H1 (cell line): ENCODE measurements at regions not wholly inside any gene's neighbourhood (a gene's known extent, or its start where the extent isn't known, plus 50 kb on each side); places are given as distances from the start of the nearest gene placed in this dataset.

Source experiments
- CTCF ChIA-PET: fragments of 300-600 bp; sonication (Branson Sonifier 250); formaldehyde crosslinking; loops from one replicate; lab custom pipeline; 2021; ENCODE audit not compliant: partially characterized antibody; lab: Charles Lee
- POLR2A ChIA-PET: fragments of 300-600 bp; sonication (Branson Sonifier 250); formaldehyde crosslinking; loops from one replicate; lab custom pipeline; 2021; ENCODE audit warnings: inconsistent platforms; ENCODE audit not compliant: partially characterized antibody; lab: Charles Lee
- DNase-seq, 2 experiments: peaks; one replicate each; pipeline versions ENCODE4 v3.0.0 to v3.0.0-alpha.2; 2010 to 2022; ENCODE audit warnings: low spot score in 2 of 2, low read depth in 1 of 2, mixed read lengths in 1 of 2
- FAIRE-seq: peaks from 2 replicates; lab custom pipeline; 2011; peaks lifted over from hg19 to GRCh38; lab: Jason Lieb, UNC
- H2AFZ ChIP-seq: 2 replicates; pipeline ENCODE4 v1.8.1; 2012; ENCODE audit warnings: low read length, inconsistent platforms
- H2AK5ac ChIP-seq: 2 replicates; pipeline ENCODE4 v1.6.1; 2013; ENCODE audit warnings: low read depth, low read length
- H2BK120ac ChIP-seq: replicated peaks from 2 replicates; pipeline ENCODE3; 2013; ENCODE audit warnings: low read depth, low read length, inconsistent platforms
- H2BK12ac ChIP-seq: 2 replicates; pipeline ENCODE4 v1.6.1; 2013; ENCODE audit warnings: low read depth, low read length
- H2BK15ac ChIP-seq: 2 replicates; pipeline ENCODE4 v1.6.1; 2013; ENCODE audit warnings: low read length
- H2BK20ac ChIP-seq: 2 replicates; pipeline ENCODE4 v1.6.1; 2013; ENCODE audit warnings: low read length
- H2BK5ac ChIP-seq: 2 replicates; pipeline ENCODE4 v1.6.1; 2013; ENCODE audit warnings: low read depth, low read length
- H3K14ac ChIP-seq: 2 replicates; pipeline ENCODE4 v1.6.1; 2013; ENCODE audit warnings: inconsistent platforms; ENCODE audit not compliant: insufficient read length
- H3K18ac ChIP-seq: 2 replicates; pipeline ENCODE4 v1.6.1; 2013; ENCODE audit warnings: low read length; ENCODE audit errors: extremely low read depth
- H3K23ac ChIP-seq: 2 replicates; pipeline ENCODE4 v1.6.1; 2013; ENCODE audit warnings: inconsistent platforms; ENCODE audit not compliant: insufficient read length
- H3K23me2 ChIP-seq: 2 replicates; pipeline ENCODE4 v1.6.1; 2013; ENCODE audit warnings: low read depth, low read length
- H3K27ac ChIP-seq: 2 replicates; pipeline ENCODE4 v1.6.1; 2011; ENCODE audit warnings: low read depth, low read length, inconsistent platforms
- H3K27me3 ChIP-seq, 4 experiments: replicated peaks in 1 of 4; 1 replicate in 1 of 4; 2 replicates in 3 of 4; pipeline versions ENCODE4 v1.6.1 to v1.8.1; 2011 to 2013; ENCODE audit warnings: low read length in 3 of 4, mild to moderate bottlenecking in 3 of 4, inconsistent platforms in 2 of 4, mixed read lengths in 2 of 4, moderate library complexity in 1 of 4; ENCODE audit not compliant: control insufficient read depth in 3 of 4, insufficient read depth in 3 of 4; ENCODE audit errors: extremely low read depth in 1 of 4
- H3K36me3 ChIP-seq, 4 experiments: 2 replicates each; pipeline versions ENCODE4 v1.6.1 to v1.8.1; 2011 to 2013; ENCODE audit warnings: mild to moderate bottlenecking in 4 of 4, low read length in 3 of 4, moderate library complexity in 2 of 4, control low read depth in 1 of 4, inconsistent platforms in 1 of 4; ENCODE audit not compliant: insufficient read depth in 4 of 4, control insufficient read depth in 2 of 4
- H3K4ac ChIP-seq: replicated peaks from 2 replicates; pipeline ENCODE3; 2013; ENCODE audit warnings: low read length, low read depth, mixed read lengths, inconsistent platforms; ENCODE audit not compliant: insufficient read length
- H3K4me1 ChIP-seq, 4 experiments: replicated peaks in 1 of 4; 1 replicate in 1 of 4; 2 replicates in 3 of 4; pipeline versions ENCODE4 v1.6.1 to v1.8.1; 2011 to 2013; ENCODE audit warnings: low read length in 3 of 4, inconsistent platforms in 2 of 4, mixed read lengths in 1 of 4; ENCODE audit not compliant: insufficient read depth in 4 of 4, control insufficient read depth in 3 of 4
- H3K4me2 ChIP-seq, 2 experiments: 2 replicates each; pipeline versions ENCODE4 v1.6.1 to v1.8.1; 2011 to 2013; ENCODE audit warnings: low read depth in 2 of 2, low read length in 2 of 2, control low read depth in 1 of 2, inconsistent platforms in 1 of 2, mild to moderate bottlenecking in 1 of 2; ENCODE audit not compliant: insufficient read depth in 1 of 2
- H3K4me3 ChIP-seq, 4 experiments: fragments of 200-600, 300-600 bp in 1 of 4; sonication (generic), shearing (Covaris generic), sonication (Bioruptor Twin) in 1 of 4; 2 replicates each; pipeline versions ENCODE4 v1.5.1 to v1.8.1; 2011 to 2016; ENCODE audit warnings: low read length in 4 of 4, low read depth in 3 of 4, control low read depth in 2 of 4, inconsistent platforms in 2 of 4, mild to moderate bottlenecking in 2 of 4, mixed read lengths in 1 of 4, moderate library complexity in 1 of 4; ENCODE audit not compliant: insufficient read depth in 2 of 4; ENCODE audit errors: extremely low read depth in 1 of 4
- H3K56ac ChIP-seq: replicated peaks from 2 replicates; pipeline ENCODE3; 2013; ENCODE audit warnings: low read depth, mild to moderate bottlenecking, mixed read lengths, low read length, inconsistent platforms; ENCODE audit not compliant: insufficient read length
- H3K79me1 ChIP-seq: 2 replicates; pipeline ENCODE4 v1.6.1; 2013; ENCODE audit warnings: low read depth, low read length, control low read depth
- H3K79me2 ChIP-seq, 2 experiments: 2 replicates each; pipeline versions ENCODE4 v1.6.1 to v1.8.1; 2012 to 2013; ENCODE audit warnings: low read length in 2 of 2, mild to moderate bottlenecking in 2 of 2, inconsistent platforms in 1 of 2; ENCODE audit not compliant: insufficient read depth in 2 of 2, control insufficient read depth in 1 of 2
- H3K9ac ChIP-seq, 4 experiments: replicated peaks in 1 of 4; 1 replicate in 1 of 4; 2 replicates in 3 of 4; pipeline versions ENCODE4 v1.6.1 to v1.8.1; 2011 to 2013; ENCODE audit warnings: low read depth in 3 of 4, low read length in 3 of 4, control low read depth in 2 of 4, mild to moderate bottlenecking in 2 of 4, moderate library complexity in 2 of 4, inconsistent platforms in 1 of 4; ENCODE audit errors: extremely low read depth in 1 of 4
- H3K9me3 ChIP-seq, 2 experiments: 2 replicates each; pipeline versions ENCODE4 v1.6.1 to v1.8.1; 2012 to 2013; ENCODE audit warnings: mild to moderate bottlenecking in 2 of 2, moderate library complexity in 2 of 2, control low read depth in 1 of 2, inconsistent platforms in 1 of 2, low read depth in 1 of 2, low read length in 1 of 2, mixed read lengths in 1 of 2; ENCODE audit not compliant: insufficient read depth in 2 of 2
- H4K20me1 ChIP-seq, 2 experiments: replicated peaks in 1 of 2; 2 replicates each; pipeline versions ENCODE3 to v1.8.1; 2011 to 2013; ENCODE audit warnings: inconsistent platforms in 2 of 2, low read length in 2 of 2, mild to moderate bottlenecking in 1 of 2; ENCODE audit not compliant: insufficient read depth in 2 of 2, control insufficient read depth in 1 of 2
- H4K5ac ChIP-seq: 2 replicates; pipeline ENCODE4 v1.6.1; 2013; ENCODE audit warnings: low read length, low read depth, mixed read lengths, inconsistent platforms; ENCODE audit not compliant: insufficient read length
- H4K8ac ChIP-seq: 2 replicates; pipeline ENCODE4 v1.8.0; 2013; ENCODE audit warnings: mild to moderate bottlenecking, moderate library complexity, low read length, inconsistent platforms; ENCODE audit not compliant: insufficient read depth; ENCODE audit errors: extremely low read depth
- H4K91ac ChIP-seq: replicated peaks from 2 replicates; pipeline ENCODE3; 2013; ENCODE audit warnings: low read length, mixed read lengths, inconsistent platforms; ENCODE audit not compliant: insufficient read length
- E2F6 ChIP-seq: IDR thresholded peaks from 2 replicates; pipeline ENCODE4 v1.6.1; 2012; ENCODE audit warnings: inconsistent platforms
- GTF2F1 ChIP-seq: IDR thresholded peaks from 2 replicates; pipeline ENCODE4 v1.6.1; 2012; ENCODE audit warnings: low read depth, low read length, improper control_type of control experiment, borderline replicate concordance
- HDAC2 ChIP-seq, 2 experiments: fragments of 300-600 bp in 1 of 2; sonication (generic) in 1 of 2; IDR thresholded peaks; 2 replicates each; pipeline ENCODE4 v1.6.1; 2011 to 2012; ENCODE audit warnings: low read depth in 2 of 2, low read length in 2 of 2, mild to moderate bottlenecking in 2 of 2, moderate library complexity in 2 of 2, borderline replicate concordance in 1 of 2, inconsistent platforms in 1 of 2
- KDM4A ChIP-seq: IDR thresholded peaks from one replicate; pipeline ENCODE4 v1.7.1; 2012; ENCODE audit warnings: low read depth, mild to moderate bottlenecking, moderate library complexity, low read length, inconsistent platforms; ENCODE audit not compliant: severe bottlenecking
- POU5F1 ChIP-seq: IDR thresholded peaks from 2 replicates; pipeline ENCODE4 v1.6.1; 2011; ENCODE audit warnings: low read depth, mild to moderate bottlenecking, low read length, moderate library complexity
- SP4 ChIP-seq: IDR thresholded peaks from 2 replicates; pipeline ENCODE4 v1.6.1; 2012; ENCODE audit warnings: low read length, inconsistent platforms
- TAF7 ChIP-seq: optimal IDR thresholded peaks from 2 replicates; pipeline ENCODE3; 2011; ENCODE audit warnings: low read depth, mild to moderate bottlenecking, inconsistent platforms, low read length, moderate library complexity, borderline replicate concordance
- YY1 ChIP-seq: IDR thresholded peaks from 2 replicates; pipeline ENCODE4 v1.6.1; 2011; ENCODE audit warnings: low read depth, mild to moderate bottlenecking, low read length
- WGBS, 2 experiments: shearing (Covaris generic) in 1 of 2; methylation state at CpG; one replicate each; pipeline versions ENCODE4 v1.1.6 to v1.1.7; 2013 to 2015; ENCODE audit warnings: low lambda C conversion rate in 2 of 2, mixed read lengths in 2 of 2, inconsistent platforms in 1 of 2, low coverage in 1 of 2, missing lambda C conversion rate in 1 of 2; ENCODE audit not compliant: insufficient replicate concordance in 2 of 2, insufficient coverage in 1 of 2, insufficient read length in 1 of 2; ENCODE audit errors: extremely low coverage in 1 of 2, missing lambda C conversion rate in 1 of 2; 5-methylcytosine and 5-hydroxymethylcytosine counted together

GRCh38 chr5:4991925-4992324 lies 148.2 kb upstream of the ADAMTS16 start:
- H3K4me2 ChIP-seq: no peak overlapping the region
- no peak overlapping the region for H3K14ac ChIP-seq
- DNase-seq (no peak), FAIRE-seq (no peak)
- H3K4me1 ChIP-seq: no peaks in the 10 kb centered on the region
- H3K56ac ChIP-seq: no peak overlapping the region
- POLR2A ChIA-PET: no interaction called here
- no peak overlapping the region for H2AK5ac ChIP-seq
- no peak overlapping the region for H2BK15ac ChIP-seq
- WGBS, 2 experiments: 86% methylated on average over 1 of the region's 1 CpG; no CpG with 5 or more reads in 1 of the 2 experiments
- H4K8ac ChIP-seq: no peak overlapping the region
- H4K5ac ChIP-seq: no peak overlapping the region
- no peak overlapping the region for H2AFZ ChIP-seq
- no peaks in the 10 kb centered on the region for H3K27me3 ChIP-seq
- H3K79me1 ChIP-seq: no peaks in the 10 kb centered on the region
- H4K20me1 ChIP-seq: no peaks in the 10 kb centered on the region
- H3K27ac ChIP-seq: no peak overlapping the region
- H3K36me3 ChIP-seq: no peaks in the 10 kb centered on the region
- TF ChIP-seq POU5F1 (no peak), YY1 (no peak), E2F6 (no peak), TAF7 (no peak), HDAC2 (IDR thresholded peaks at IDR 0.05; ENCODE audit: borderline replicate concordance in 1 of 2, low read depth in 2 of 2, low read length in 2 of 2) (no peak), SP4 (no peak), KDM4A (no peak), GTF2F1 (no peak)
- no peak overlapping the region for H3K4ac ChIP-seq
- no peak overlapping the region for H2BK5ac ChIP-seq
- no peak overlapping the region for H3K18ac ChIP-seq
- H2BK12ac ChIP-seq: no peak overlapping the region
- H3K79me2 ChIP-seq: no peaks in the 10 kb centered on the region
- H3K9ac ChIP-seq: no peak overlapping the region
- H3K23ac ChIP-seq: no peak overlapping the region
- no peak overlapping the region for H3K4me3 ChIP-seq
- no peak overlapping the region for H2BK20ac ChIP-seq
- no peaks in the 10 kb centered on the region for H3K9me3 ChIP-seq
- no peaks in the 10 kb centered on the region for H3K23me2 ChIP-seq
- H4K91ac ChIP-seq: no peak overlapping the region
- CTCF ChIA-PET: no interaction called here
- no peak overlapping the region for H2BK120ac ChIP-seq
